GM21360 (cell line): ENCODE measurements at regions not wholly inside any gene's neighbourhood (a gene's known extent, or its start where the extent isn't known, plus 50 kb on each side); places are given as distances from the start of the nearest gene placed in this dataset.

ENCODE experiments used
- ATAC-seq: cut with Tn5 transposase; IDR thresholded peaks from one replicate; pipeline ENCODE4 v1.9.1; 2021; ENCODE audit warnings: mild to moderate bottlenecking, moderate library complexity; ENCODE audit not compliant: unreplicated experiment

- no peak for ATAC-seq
These were observed 301.4 kb upstream of the ADAMTS5 start for GRCh38 chr21:27268290-27268689.

- no peak for ATAC-seq
These were observed 299.1 kb upstream of the ADAMTS5 start for GRCh38 chr21:27265949-27266348.

GRCh38 chr21:27265492-27265891 lies 298.6 kb upstream of the ADAMTS5 start:
- no peak for ATAC-seq

GRCh38 chr21:27261676-27262075 lies 294.8 kb upstream of the ADAMTS5 start:
- ATAC-seq: no peak

- ATAC-seq: no peak
These were observed 293.8 kb upstream of the ADAMTS5 start for GRCh38 chr21:27260728-27261127.

GRCh38 chr21:27258742-27259448 lies 292.0 kb upstream of the ADAMTS5 start:
- ATAC-seq: no peak

GRCh38 chr21:27257908-27258556 lies 291.1 kb upstream of the ADAMTS5 start:
- no peak for ATAC-seq

GRCh38 chr21:27257226-27257625 lies 290.3 kb upstream of the ADAMTS5 start:
- ATAC-seq: no peak

- no peak for ATAC-seq
These were observed 284.9 kb upstream of the ADAMTS5 start for GRCh38 chr21:27251752-27252151.

GRCh38 chr21:27250366-27250765 lies 283.5 kb upstream of the ADAMTS5 start:
- ATAC-seq: no peak

- ATAC-seq: no peak
These were observed 281.9 kb upstream of the ADAMTS5 start for GRCh38 chr21:27248814-27249213.

GRCh38 chr21:27246741-27247140 lies 279.9 kb upstream of the ADAMTS5 start:
- ATAC-seq: no peak

- no peak for ATAC-seq
These were observed 277.9 kb upstream of the ADAMTS5 start for GRCh38 chr21:27244776-27245175.

GRCh38 chr21:27244352-27244751 lies 277.5 kb upstream of the ADAMTS5 start:
- no peak for ATAC-seq

GRCh38 chr21:27240839-27241238 lies 274.0 kb upstream of the ADAMTS5 start:
- ATAC-seq: no peak

- ATAC-seq: no peak
These were observed 266.7 kb upstream of the ADAMTS5 start for GRCh38 chr21:27233514-27234115.

GRCh38 chr21:27225940-27226339 lies 259.1 kb upstream of the ADAMTS5 start:
- no peak for ATAC-seq

GRCh38 chr21:27225151-27225550 lies 258.3 kb upstream of the ADAMTS5 start:
- ATAC-seq: no peak

- no peak for ATAC-seq
These were observed 257.3 kb upstream of the ADAMTS5 start for GRCh38 chr21:27224169-27224568.

GRCh38 chr21:27221077-27221476 lies 254.2 kb upstream of the ADAMTS5 start:
- ATAC-seq: no peak

- no peak for ATAC-seq
These were observed 253.5 kb upstream of the ADAMTS5 start for GRCh38 chr21:27220416-27220815.

- no peak for ATAC-seq
These were observed 252.2 kb upstream of the ADAMTS5 start for GRCh38 chr21:27219068-27219467.
